Loucy (cell line): ENCODE measurements at regions not wholly inside any gene's neighbourhood (a gene's known extent, or its start where the extent isn't known, plus 50 kb on each side); places are given as distances from the start of the nearest gene placed in this dataset.

Source experiments
- H2AFZ ChIP-seq: fragments of 200-600 bp; sonication (generic); 2 replicates; pipeline ENCODE4 v1.6.0; 2016; ENCODE audit warnings: antibody characterized with exemption, mild to moderate bottlenecking, low read length, moderate library complexity
- H3F3A ChIP-seq: fragments of 200-600 bp; 2 replicates; pipeline ENCODE4 v1.6.0; 2016; ENCODE audit warnings: antibody characterized with exemption, low read depth, mild to moderate bottlenecking
- H3K27me3 ChIP-seq: fragments of 200-600 bp; sonication (generic); 2 replicates; pipeline ENCODE4 v1.6.1; 2014; ENCODE audit warnings: low read length, mild to moderate bottlenecking; ENCODE audit not compliant: insufficient read depth, poor library complexity, severe bottlenecking
- H3K36me3 ChIP-seq: fragments of 200-600 bp; sonication (generic); 2 replicates; pipeline ENCODE4 v1.6.1; 2016; ENCODE audit warnings: low read length; ENCODE audit not compliant: insufficient read depth
- H3K4me1 ChIP-seq: fragments of 200-600 bp; sonication (generic); 2 replicates; pipeline ENCODE4 v1.5.1; 2014; ENCODE audit warnings: low read length, mild to moderate bottlenecking; ENCODE audit not compliant: insufficient read depth, poor library complexity, severe bottlenecking
- H3K4me2 ChIP-seq: fragments of 200-600 bp; sonication (generic); 2 replicates; pipeline ENCODE4 v1.6.0; 2014; ENCODE audit warnings: antibody characterized with exemption, low read length, low read depth, mild to moderate bottlenecking; ENCODE audit not compliant: poor library complexity, severe bottlenecking
- H3K4me3 ChIP-seq: fragments of 200-600 bp; sonication (generic); 2 replicates; pipeline ENCODE4 v1.5.1; 2014; ENCODE audit warnings: low read length, mild to moderate bottlenecking, mixed read lengths; ENCODE audit not compliant: poor library complexity, severe bottlenecking
- H3K79me2 ChIP-seq: fragments of 200-600 bp; sonication (generic); 2 replicates; pipeline ENCODE4 v1.6.1; 2014; ENCODE audit warnings: low read length; ENCODE audit not compliant: insufficient read depth
- H3K9ac ChIP-seq: fragments of 200-600 bp; sonication (generic); 2 replicates; pipeline ENCODE4 v1.6.0; 2014; ENCODE audit warnings: mild to moderate bottlenecking, low read depth, low read length, moderate library complexity; ENCODE audit not compliant: poor library complexity, severe bottlenecking
- H3K9me2 ChIP-seq: fragments of 200-600 bp; sonication (generic); replicated peaks from 2 replicates; pipeline ENCODE4 v1.6.1; 2016; ENCODE audit warnings: low read depth, low read length, mixed read lengths
- H3K9me3 ChIP-seq: fragments of 200-600 bp; sonication (generic); 2 replicates; pipeline ENCODE4 v1.6.1; 2014; ENCODE audit warnings: mild to moderate bottlenecking, antibody characterized with exemption, low read length, low read depth; ENCODE audit not compliant: insufficient read depth
- H4K20me1 ChIP-seq: fragments of 200-600 bp; sonication (generic); 2 replicates; pipeline ENCODE4 v1.6.0; 2014; ENCODE audit warnings: antibody characterized with exemption, low read length, mild to moderate bottlenecking; ENCODE audit not compliant: insufficient read depth, poor library complexity, severe bottlenecking
- EZH2phosphoT487 ChIP-seq: fragments of 200-600 bp; IDR thresholded peaks from 2 replicates; pipeline ENCODE4 v1.6.1; 2018; ENCODE audit warnings: antibody characterized with exemption, mild to moderate bottlenecking, moderate library complexity, borderline replicate concordance
- TF ChIP-seq, protein P1 (sequence below): fragments of 200-600 bp; sonication (generic); conservative IDR thresholded peaks from 2 replicates; pipeline ENCODE4 v1.5.1; 2014; ENCODE audit warnings: mild to moderate bottlenecking, antibody characterized with exemption, low read length

DNA sequence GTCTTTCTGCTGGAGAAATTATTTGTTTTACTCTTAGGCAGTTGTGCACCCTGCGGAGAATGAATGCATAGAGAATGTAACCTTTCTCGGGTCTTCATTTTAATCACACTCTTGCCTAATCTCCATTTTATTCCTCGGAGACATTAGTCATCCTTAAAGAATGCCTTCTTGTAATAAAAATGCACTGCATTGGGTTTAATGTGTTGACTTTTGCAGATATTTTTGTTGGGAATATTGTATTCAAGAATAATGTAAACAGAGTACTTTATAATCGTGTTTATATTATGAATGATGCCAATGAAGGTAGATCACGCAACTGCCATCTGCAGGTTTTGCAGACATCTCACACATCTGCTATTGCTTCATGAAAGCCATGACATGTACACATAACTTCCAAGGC, 1093.9 kb upstream of the CDH6 start:
- H3F3A ChIP-seq = no peaks in the 10 kb centered on the region
- 0 out of 2 replicates have a peak, but pooled peaks cover 4% of the 10 kb centered on the region for H3K9me2 ChIP-seq
- no peaks in the 10 kb centered on the region for H4K20me1 ChIP-seq
- no peak overlapping the region for H3K4me2 ChIP-seq
- no peaks in the 10 kb centered on the region for H3K27me3 ChIP-seq
- H3K9me3 ChIP-seq = no peaks in the 10 kb centered on the region
- H3K4me3 ChIP-seq = no peak overlapping the region
- H3K9ac ChIP-seq = no peak overlapping the region
- no peaks in the 10 kb centered on the region for H3K36me3 ChIP-seq
- no peaks in the 10 kb centered on the region for H3K79me2 ChIP-seq
- no peak overlapping the region for H2AFZ ChIP-seq
- no peak for TF ChIP-seq EZH2phosphoT487
- TF ChIP-seq, protein P1, sequence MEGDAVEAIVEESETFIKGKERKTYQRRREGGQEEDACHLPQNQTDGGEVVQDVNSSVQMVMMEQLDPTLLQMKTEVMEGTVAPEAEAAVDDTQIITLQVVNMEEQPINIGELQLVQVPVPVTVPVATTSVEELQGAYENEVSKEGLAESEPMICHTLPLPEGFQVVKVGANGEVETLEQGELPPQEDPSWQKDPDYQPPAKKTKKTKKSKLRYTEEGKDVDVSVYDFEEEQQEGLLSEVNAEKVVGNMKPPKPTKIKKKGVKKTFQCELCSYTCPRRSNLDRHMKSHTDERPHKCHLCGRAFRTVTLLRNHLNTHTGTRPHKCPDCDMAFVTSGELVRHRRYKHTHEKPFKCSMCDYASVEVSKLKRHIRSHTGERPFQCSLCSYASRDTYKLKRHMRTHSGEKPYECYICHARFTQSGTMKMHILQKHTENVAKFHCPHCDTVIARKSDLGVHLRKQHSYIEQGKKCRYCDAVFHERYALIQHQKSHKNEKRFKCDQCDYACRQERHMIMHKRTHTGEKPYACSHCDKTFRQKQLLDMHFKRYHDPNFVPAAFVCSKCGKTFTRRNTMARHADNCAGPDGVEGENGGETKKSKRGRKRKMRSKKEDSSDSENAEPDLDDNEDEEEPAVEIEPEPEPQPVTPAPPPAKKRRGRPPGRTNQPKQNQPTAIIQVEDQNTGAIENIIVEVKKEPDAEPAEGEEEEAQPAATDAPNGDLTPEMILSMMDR = no peak
- H3K4me1 ChIP-seq = no peaks in the 10 kb centered on the region

DNA sequence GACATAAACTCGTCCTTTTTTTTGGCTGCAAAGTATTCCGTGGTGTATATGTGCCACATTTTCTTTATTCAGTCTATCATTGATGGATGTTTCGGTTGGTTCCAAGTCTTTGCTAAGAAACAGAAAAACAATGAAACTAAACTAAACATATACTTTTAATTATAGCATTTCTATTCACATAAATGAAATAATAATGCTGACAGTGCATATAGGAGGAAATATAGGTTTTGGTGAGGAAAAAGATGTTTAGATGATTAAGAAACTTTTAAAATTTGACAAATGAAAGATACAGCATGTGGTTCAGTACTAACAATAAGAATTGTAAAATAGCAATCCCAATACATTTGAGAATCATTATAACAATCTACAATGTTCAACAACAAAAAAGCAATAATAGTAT, 1094.5 kb upstream of the CDH6 start:
- H3K4me2 ChIP-seq = no peak overlapping the region
- no peaks in the 10 kb centered on the region for H3K4me1 ChIP-seq

GRCh38 chr5:30092548-30092947, 1100.9 kb upstream of the CDH6 start:
- Histone ChIP-seq H3K4me3 (no peak overlapping the region), H3K9me3 (no peaks in the 10 kb centered on the region), H3K9me2 (0 out of 2 replicates have a peak, but pooled peaks cover 4% of the 10 kb centered on the region), H3K4me2 (no peak overlapping the region), H3K27me3 (no peaks in the 10 kb centered on the region), H2AFZ (no peak overlapping the region), H3K79me2 (no peaks in the 10 kb centered on the region), H3K36me3 (no peaks in the 10 kb centered on the region), H3K4me1 (no peaks in the 10 kb centered on the region), H3F3A (no peaks in the 10 kb centered on the region), H3K9ac (no peak overlapping the region), H4K20me1 (no peaks in the 10 kb centered on the region)
- TF ChIP-seq EZH2phosphoT487 = no peak
- TF ChIP-seq, protein P1 = no peak

More for the DNA sequence above, 1094.5 kb upstream of the CDH6 start:
- Histone ChIP-seq H4K20me1 (no peaks in the 10 kb centered on the region), H3K4me3 (no peak overlapping the region), H3K27me3 (no peaks in the 10 kb centered on the region), H3K79me2 (no peaks in the 10 kb centered on the region), H3F3A (no peaks in the 10 kb centered on the region), H3K9ac (no peak overlapping the region), H2AFZ (no peak overlapping the region), H3K9me3 (no peaks in the 10 kb centered on the region), H3K36me3 (no peaks in the 10 kb centered on the region), H3K9me2 (0 out of 2 replicates have a peak, but pooled peaks cover 4% of the 10 kb centered on the region)
- no peak for TF ChIP-seq EZH2phosphoT487
- TF ChIP-seq, protein P1 = no peak
